NCI-H1092 (cell line): ENCODE measurements at regions not wholly inside any gene's neighbourhood (a gene's known extent, or its start where the extent isn't known, plus 50 kb on each side); places are given as distances from the start of the nearest gene placed in this dataset.
"Not testable (repeated sequence)": the region's sequence is repeated elsewhere in the genome, so short reads cannot be mapped to it uniquely, and the experiment has no call there.

Experiments
- DNase-seq: peaks from one replicate; lab custom pipeline; 2025; lab: John Stamatoyannopoulos, UW

DNA sequence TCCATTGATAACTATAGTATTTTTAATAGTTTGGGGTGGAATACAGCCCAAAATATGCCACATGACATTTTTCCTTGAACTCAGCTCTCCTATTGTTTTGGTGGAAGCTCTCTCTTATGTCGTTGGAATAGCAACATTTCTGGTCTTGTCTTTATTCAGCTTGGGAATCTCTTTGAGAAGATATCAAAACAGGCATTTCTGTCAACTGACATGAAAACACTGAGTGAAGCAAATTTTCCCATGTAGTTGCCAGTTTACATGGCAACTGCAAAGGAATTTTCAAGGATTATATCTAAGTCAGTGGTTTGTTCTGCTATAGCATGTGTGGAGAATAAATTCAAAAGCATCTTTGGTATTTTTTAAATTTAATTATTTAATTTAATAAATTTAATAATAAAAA, 863.5 kb upstream of the CDH8 start:
- DNase-seq, result no peak

- no peak for DNase-seq
Observed at GRCh38 chr16:62889097-62889496, 852.9 kb upstream of the CDH8 start.

GRCh38 chr16:62883509-62883908, 847.3 kb upstream of the CDH8 start:
- no peak for DNase-seq

- no peak for DNase-seq
Observed at GRCh38 chr16:62882552-62883221, 846.4 kb upstream of the CDH8 start.

GRCh38 chr16:62876133-62876532, 839.9 kb upstream of the CDH8 start:
- DNase-seq, result no peak

GRCh38 chr16:62872339-62872738, 836.1 kb upstream of the CDH8 start:
- DNase-seq, result no peak

DNA sequence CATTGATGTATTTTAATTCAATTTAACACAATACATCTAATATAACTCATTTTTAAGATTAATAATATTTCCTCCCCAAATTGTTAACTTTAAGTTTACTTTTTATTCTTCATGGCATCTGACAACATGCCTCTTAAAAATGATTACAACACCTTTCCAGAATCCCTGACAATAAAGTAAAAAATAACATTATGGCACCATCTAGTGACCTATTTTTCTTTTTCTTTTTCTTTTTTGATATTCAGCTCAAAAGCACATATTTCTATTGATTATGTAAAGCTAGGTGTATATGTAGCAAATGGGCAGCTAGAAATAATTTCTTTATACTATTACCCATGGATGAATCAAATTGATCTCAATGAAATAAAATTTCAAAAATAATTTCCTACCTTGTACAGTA, 834.3 kb upstream of the CDH8 start:
- no peak for DNase-seq

DNA sequence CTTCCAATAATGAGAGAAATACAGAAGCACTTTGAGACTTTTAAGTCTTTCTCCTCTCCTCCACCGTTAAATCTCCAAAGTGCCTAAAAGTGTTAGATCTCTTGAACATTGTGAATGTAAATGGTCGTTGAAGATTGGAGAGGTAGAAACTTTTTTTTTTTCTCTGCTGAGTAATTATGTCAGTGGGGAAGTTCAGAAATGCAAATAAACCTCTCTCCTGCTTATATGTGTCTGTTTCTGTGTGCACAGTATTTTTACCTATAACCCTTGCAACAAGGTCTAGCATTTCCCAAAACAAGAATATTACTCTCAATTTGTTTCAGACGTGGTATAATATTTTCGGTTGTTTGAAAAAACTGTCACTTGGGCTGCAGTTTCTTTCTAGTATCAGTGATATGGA, 833.6 kb upstream of the CDH8 start:
- no peak for DNase-seq

DNA sequence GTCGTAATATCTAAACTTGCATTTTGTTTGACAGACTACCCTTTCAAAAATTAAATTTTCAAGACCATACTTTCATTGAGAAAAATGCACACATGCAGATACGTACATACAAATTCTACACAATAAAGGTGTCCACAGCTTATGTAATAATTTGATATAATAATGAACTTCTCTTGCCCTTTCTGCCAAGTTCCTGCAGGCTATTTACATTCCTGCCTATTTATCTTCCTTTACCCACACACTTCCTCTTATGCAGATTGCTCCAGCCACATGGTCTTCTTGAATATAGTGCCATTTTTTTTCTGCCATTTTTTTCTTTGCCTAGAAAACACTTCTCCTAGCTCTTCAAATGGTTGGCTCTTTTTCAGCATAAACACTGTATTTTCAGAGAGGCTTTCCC, 826.9 kb upstream of the CDH8 start:
- no peak for DNase-seq

DNA sequence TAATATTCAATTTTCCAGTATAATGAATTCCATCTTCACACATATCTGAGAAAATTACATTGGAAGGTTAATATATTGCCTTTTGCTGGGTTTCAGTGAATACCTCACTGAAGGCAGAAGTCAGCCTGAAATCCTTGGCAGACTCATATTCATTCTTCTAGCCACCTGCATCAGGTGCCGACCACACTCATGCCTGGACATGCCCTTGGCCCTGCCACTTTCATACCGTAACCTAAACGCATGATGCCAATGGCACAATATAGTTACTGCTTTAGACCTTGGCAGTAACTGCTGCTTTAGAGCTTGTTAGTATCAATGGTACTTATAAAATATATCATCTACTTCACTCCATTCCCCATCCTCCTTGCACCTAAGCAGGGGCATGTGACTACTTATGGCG, 817.6 kb upstream of the CDH8 start:
- no peak for DNase-seq

DNA sequence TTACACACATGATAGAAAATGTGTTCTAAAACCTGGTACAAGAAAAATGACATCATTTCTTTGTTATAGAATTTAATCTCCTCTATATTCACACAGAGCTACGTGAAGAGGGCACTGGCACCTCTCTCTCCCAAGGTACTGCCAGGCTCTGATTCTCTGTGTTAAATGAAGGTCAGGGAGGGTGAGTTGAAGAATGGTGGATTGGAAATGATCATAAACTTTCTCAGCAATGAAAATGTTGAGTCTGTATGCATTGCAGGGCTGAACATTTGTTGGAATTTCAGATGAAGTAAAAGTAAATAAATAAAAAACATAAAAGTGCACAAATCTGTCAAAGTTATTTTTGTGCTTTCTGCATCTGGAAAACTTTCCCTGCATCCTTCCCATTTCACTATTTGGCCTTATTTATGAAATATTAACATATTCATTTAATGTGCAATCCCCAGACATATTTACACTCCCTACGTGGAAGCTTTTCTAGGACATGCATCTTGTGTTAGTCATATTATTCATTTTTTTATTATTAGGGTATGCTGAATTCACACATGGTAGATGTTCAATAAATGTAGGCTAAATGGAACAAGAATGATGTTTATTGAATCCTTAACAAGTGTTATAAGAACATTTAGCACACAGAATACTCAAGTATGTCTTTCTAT, 810.3 kb upstream of the CDH8 start:
- no peak for DNase-seq

DNA sequence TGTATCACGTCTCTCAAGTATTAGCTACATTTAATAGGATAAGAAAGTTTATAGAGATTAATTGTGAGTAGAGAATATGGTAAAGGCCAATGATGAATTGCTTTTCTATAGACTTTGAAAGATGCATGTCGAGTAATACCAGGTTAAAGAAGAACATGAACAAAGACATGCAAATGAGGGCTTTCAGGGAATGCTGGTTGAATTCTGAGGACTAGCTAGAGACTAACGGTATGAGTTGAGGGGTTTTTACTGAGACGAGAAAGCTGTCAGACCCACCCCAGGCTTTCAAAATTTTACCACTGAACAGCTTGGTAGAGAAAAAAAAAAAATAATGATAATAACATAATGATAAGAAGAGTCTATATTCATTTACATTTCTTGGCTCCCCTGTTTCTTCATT, 796.0 kb upstream of the CDH8 start:
- DNase-seq, result no peak

- no peak for DNase-seq
Observed at GRCh38 chr16:62831235-62831850, 795.1 kb upstream of the CDH8 start.

DNA sequence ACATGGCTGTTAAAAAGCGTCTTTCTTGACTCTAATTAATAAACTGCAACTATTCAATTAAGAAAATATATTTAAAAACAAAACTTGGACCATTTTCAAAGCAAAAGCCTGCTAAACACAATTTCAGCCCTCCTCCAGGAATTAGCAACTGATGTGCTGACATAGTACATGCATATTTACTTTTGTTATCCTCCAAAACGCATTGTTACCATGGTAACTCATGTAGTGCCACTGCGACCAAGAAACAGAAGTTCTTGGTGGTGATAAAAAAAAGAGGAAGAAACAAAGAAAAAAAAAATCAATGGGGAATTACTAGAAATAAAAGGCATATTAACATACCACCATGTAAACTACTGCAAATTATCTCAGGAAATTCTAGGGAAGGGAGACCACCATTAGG, 793.4 kb upstream of the CDH8 start:
- DNase-seq, result no peak

GRCh38 chr16:62829084-62829483, 792.8 kb upstream of the CDH8 start:
- no peak for DNase-seq

- no peak for DNase-seq
Observed at GRCh38 chr16:62821824-62822223, 785.6 kb upstream of the CDH8 start.

DNA sequence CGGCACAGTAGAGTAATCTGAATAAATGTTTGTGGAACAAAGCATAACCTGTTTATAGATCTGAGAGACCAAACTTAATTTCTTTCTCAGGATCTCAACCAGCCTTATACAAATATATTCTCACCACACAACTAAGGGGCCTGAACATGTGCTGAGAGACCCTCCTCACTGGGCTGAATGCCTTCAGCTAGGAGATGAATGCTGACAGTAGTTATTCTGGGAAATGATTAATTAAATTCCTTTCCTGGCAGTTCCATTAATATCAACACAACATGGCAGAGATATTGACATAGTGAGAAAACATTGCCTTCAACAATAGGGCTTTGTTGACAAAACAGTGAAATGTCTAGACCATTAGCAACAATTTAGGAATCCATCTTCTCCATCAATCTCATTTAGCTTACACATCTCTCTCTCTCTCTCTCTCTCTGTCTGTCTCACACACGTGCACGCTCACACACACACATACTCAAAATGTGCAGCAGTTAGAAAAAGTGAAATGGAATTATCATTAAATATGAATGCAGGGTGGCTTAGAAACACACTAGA, 780.8 kb upstream of the CDH8 start:
- no peak for DNase-seq

DNA sequence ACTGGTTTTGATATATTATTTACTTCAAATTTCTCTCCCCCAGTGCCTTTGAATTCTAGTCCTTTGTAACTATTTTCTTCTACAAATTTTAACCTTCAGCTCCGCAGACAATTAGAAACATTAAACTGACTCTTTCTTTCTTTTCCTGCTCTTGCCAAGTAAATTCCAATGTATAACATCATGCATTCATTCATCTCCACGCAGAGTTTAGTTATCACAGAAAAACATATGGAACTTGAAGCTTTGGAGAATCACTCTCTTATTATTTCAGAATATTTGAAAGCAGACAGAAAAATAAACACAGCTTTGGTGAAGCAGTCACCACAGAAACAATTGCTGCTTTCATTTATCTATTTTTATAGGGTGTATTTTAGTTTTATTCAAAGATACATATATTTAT, 778.7 kb upstream of the CDH8 start:
- no peak for DNase-seq

- no peak for DNase-seq
Observed at GRCh38 chr16:62805221-62805857, 769.1 kb upstream of the CDH8 start.

- DNase-seq, result no peak
Observed at GRCh38 chr16:62794724-62795123, 758.5 kb upstream of the CDH8 start.

DNA sequence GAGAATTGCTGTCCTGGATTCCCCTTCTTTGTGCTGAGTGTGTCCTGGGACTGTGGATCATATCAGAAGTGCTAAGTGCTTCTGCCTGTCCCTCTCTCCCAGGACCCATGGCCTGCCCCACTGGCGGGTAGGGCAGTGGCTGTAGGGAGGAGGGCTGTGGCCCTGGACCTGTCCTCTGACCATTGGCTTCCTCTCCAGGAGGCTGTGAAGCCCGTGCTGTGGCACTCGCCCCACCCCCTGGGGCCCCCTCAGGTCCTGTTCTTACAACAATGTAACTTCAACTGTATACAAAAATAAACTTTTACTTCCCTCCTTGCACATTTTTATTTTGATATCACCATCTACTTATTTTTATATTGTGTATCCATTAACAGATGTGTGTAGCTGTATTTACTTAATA, 743.8 kb upstream of the CDH8 start:
- DNase-seq, result not testable (repeated sequence)

DNA sequence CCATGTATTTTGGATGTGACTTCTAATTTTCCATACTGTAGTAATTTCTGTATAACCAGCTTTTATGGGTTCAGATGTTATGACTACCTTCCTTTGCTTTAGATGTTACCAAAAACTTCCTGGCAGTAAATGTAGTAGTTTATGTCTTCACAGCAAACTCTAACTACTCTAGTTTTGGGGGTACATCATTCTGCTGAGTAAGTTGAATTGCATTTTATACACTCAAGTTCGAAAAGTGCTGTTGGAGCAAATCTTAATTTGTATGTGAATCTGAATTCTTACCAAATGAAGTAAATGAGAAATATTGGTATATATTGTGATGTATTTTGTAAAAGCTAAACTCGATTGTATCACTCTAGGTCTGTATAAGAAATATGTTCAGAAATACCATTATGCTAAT, 728.3 kb upstream of the CDH8 start:
- DNase-seq, result no peak

GRCh38 chr16:62760398-62760797, 724.2 kb upstream of the CDH8 start:
- DNase-seq, result no peak
